CD4-positive, CD25-positive, alpha-beta regulatory T cell (primary cell): ENCODE measurements at regions not wholly inside any gene's neighbourhood (a gene's known extent, or its start where the extent isn't known, plus 50 kb on each side); places are given as distances from the start of the nearest gene placed in this dataset.

Experiments used
- ATAC-seq, 2 donors: fragments of 150-1000 bp; cut with Tn5 transposase; one replicate each; pipeline ENCODE4 v1.10.0; 2021; ENCODE audit warnings: low read depth in 2 of 2, moderate number of reproducible peaks in 2 of 2, moderate library complexity in 1 of 2
- DNase-seq, 3 donors: peaks; one replicate each; pipeline versions ENCODE4 v3.0.0 to v3.0.0-alpha.2; 2012 to 2022; ENCODE audit warnings: mixed read lengths in 1 of 3
- H3K27ac ChIP-seq: one replicate; pipeline ENCODE4 v1.7.0; 2013; ENCODE audit warnings: mild to moderate bottlenecking, low read length; ENCODE audit not compliant: insufficient read depth, poor library complexity, severe bottlenecking
- H3K27me3 ChIP-seq: one replicate; pipeline ENCODE4 v1.7.0; 2013; ENCODE audit warnings: low read length; ENCODE audit not compliant: control insufficient read depth, insufficient read depth
- H3K36me3 ChIP-seq: one replicate; pipeline ENCODE4 v1.7.0; 2013; ENCODE audit warnings: mild to moderate bottlenecking, low read length, moderate library complexity; ENCODE audit not compliant: control insufficient read depth, insufficient read depth
- H3K4me1 ChIP-seq: 2 replicates; pipeline ENCODE4 v1.7.0; 2013; ENCODE audit warnings: mild to moderate bottlenecking, low read length; ENCODE audit not compliant: insufficient read depth, control insufficient read depth, poor library complexity, severe bottlenecking
- H3K4me3 ChIP-seq: one replicate; pipeline ENCODE4 v1.7.0; 2013; ENCODE audit warnings: low read depth, mild to moderate bottlenecking, low read length, moderate library complexity
- H3K9me3 ChIP-seq, 2 experiments: 1 replicate in 1 of 2; 2 replicates in 1 of 2; pipeline ENCODE4 v1.7.0; 2013; ENCODE audit warnings: low read length in 2 of 2, mild to moderate bottlenecking in 1 of 2, moderate library complexity in 1 of 2; ENCODE audit not compliant: control insufficient read depth in 2 of 2
- H3K27ac Mint-ChIP-seq, 3 donors: one replicate each; pipeline ENCODE4 v1.8.0; 2020 to 2022; ENCODE audit warnings: mild to moderate bottlenecking in 3 of 3, mixed read lengths in 3 of 3, moderate library complexity in 2 of 3
- H3K27me3 Mint-ChIP-seq: one replicate; pipeline ENCODE4 v1.8.0; 2022; ENCODE audit warnings: mild to moderate bottlenecking, mixed read lengths
- H3K36me3 Mint-ChIP-seq: one replicate; pipeline ENCODE4 v1.8.0; 2020; ENCODE audit warnings: mixed read lengths
- H3K4me1 Mint-ChIP-seq, 4 donors: one replicate each; pipeline ENCODE4 v1.8.0; 2020 to 2022; ENCODE audit warnings: mixed read lengths in 4 of 4, mild to moderate bottlenecking in 1 of 4
- H3K4me3 Mint-ChIP-seq, 4 donors: one replicate each; pipeline ENCODE4 v1.8.0; 2020 to 2022; ENCODE audit warnings: mild to moderate bottlenecking in 4 of 4, mixed read lengths in 4 of 4, moderate library complexity in 3 of 4
- H3K9me3 Mint-ChIP-seq, 7 donors: one replicate each; pipeline ENCODE4 v1.8.0; 2020 to 2022; ENCODE audit warnings: mixed read lengths in 7 of 7, mild to moderate bottlenecking in 3 of 7, moderate library complexity in 2 of 7

- H3K36me3 Mint-ChIP-seq: peaks cover 3% of the 10 kb centered on the region
- H3K27me3 ChIP-seq: no peaks in the 10 kb centered on the region
- H3K27ac ChIP-seq: no peak overlapping the region
- H3K27me3 Mint-ChIP-seq: peaks cover 34% of the 10 kb centered on the region
- DNase-seq: no peak
- no peaks in the 10 kb centered on the region for H3K36me3 ChIP-seq
- no peak overlapping the region for H3K4me3 Mint-ChIP-seq
- no peaks in the 10 kb centered on the region for H3K4me1 ChIP-seq
- H3K9me3 Mint-ChIP-seq: peaks cover 0 to 2% (median 0%) of the 10 kb centered on the region in 7 donors
- H3K4me3 ChIP-seq: no peak overlapping the region
- no peaks in the 10 kb centered on the region for H3K9me3 ChIP-seq
- H3K4me1 Mint-ChIP-seq: peaks cover 0 to 4% (median 0%) of the 10 kb centered on the region in 4 donors
- no peak for ATAC-seq
- H3K27ac Mint-ChIP-seq: no peak overlapping the region
Observed at GRCh38 chr15:93167291-93167690, 78.3 kb upstream of the RGMA start.

GRCh38 chr15:93166675-93167074, 77.7 kb upstream of the RGMA start:
- H3K4me3 ChIP-seq: no peak overlapping the region
- no peaks in the 10 kb centered on the region for H3K27me3 ChIP-seq
- Mint-ChIP-seq H3K27ac (no peak overlapping the region), H3K36me3 (peaks cover 3% of the 10 kb centered on the region), H3K27me3 (peaks cover 34% of the 10 kb centered on the region), H3K4me3 (no peak overlapping the region), H3K9me3 (peaks cover 0 to 2% (median 0%) of the 10 kb centered on the region in 7 donors), H3K4me1 (peaks cover 0 to 4% (median 0%) of the 10 kb centered on the region in 4 donors)
- H3K4me1 ChIP-seq: no peaks in the 10 kb centered on the region
- H3K27ac ChIP-seq: no peak overlapping the region
- no peaks in the 10 kb centered on the region for H3K9me3 ChIP-seq
- ATAC-seq (no peak), DNase-seq (no peak)
- no peaks in the 10 kb centered on the region for H3K36me3 ChIP-seq

GRCh38 chr15:93165734-93166470, 76.9 kb upstream of the RGMA start:
- H3K27ac ChIP-seq: no peak overlapping the region
- H3K27ac Mint-ChIP-seq: no peak overlapping the region
- H3K9me3 ChIP-seq: no peaks in the 10 kb centered on the region
- no peak overlapping the region for H3K4me3 ChIP-seq
- H3K4me3 Mint-ChIP-seq: no peak overlapping the region
- ATAC-seq (no peak), DNase-seq (no peak)
- no peaks in the 10 kb centered on the region for H3K27me3 ChIP-seq
- H3K9me3 Mint-ChIP-seq: no peaks in the 10 kb centered on the region
- peaks cover 28% of the 10 kb centered on the region for H3K27me3 Mint-ChIP-seq
- H3K36me3 ChIP-seq: no peaks in the 10 kb centered on the region
- peaks cover 0 to 4% (median 0%) of the 10 kb centered on the region in 4 donors for H3K4me1 Mint-ChIP-seq
- no peaks in the 10 kb centered on the region for H3K4me1 ChIP-seq
- peaks cover 3% of the 10 kb centered on the region for H3K36me3 Mint-ChIP-seq

GRCh38 chr15:93164409-93164808, 75.4 kb upstream of the RGMA start:
- Mint-ChIP-seq H3K4me1 (peaks cover 0 to 4% (median 2%) of the 10 kb centered on the region in 4 donors), H3K4me3 (no peak overlapping the region), H3K9me3 (no peaks in the 10 kb centered on the region), H3K36me3 (peaks cover 3% of the 10 kb centered on the region), H3K27ac (no peak overlapping the region), H3K27me3 (peaks cover 32% of the 10 kb centered on the region)
- no peaks in the 10 kb centered on the region for H3K36me3 ChIP-seq
- no peak overlapping the region for H3K4me3 ChIP-seq
- no peaks in the 10 kb centered on the region for H3K9me3 ChIP-seq
- H3K4me1 ChIP-seq: no peaks in the 10 kb centered on the region
- ATAC-seq: no peak
- H3K27me3 ChIP-seq: no peaks in the 10 kb centered on the region
- DNase-seq: no peak
- H3K27ac ChIP-seq: no peak overlapping the region

GRCh38 chr15:93162560-93162959, 73.5 kb upstream of the RGMA start:
- Mint-ChIP-seq H3K27ac (no peak overlapping the region), H3K9me3 (no peaks in the 10 kb centered on the region), H3K36me3 (peaks cover 3% of the 10 kb centered on the region), H3K4me3 (no peak overlapping the region), H3K4me1 (peaks cover 0 to 4% (median 2%) of the 10 kb centered on the region in 4 donors), H3K27me3 (peaks cover 24% of the 10 kb centered on the region)
- Histone ChIP-seq H3K36me3 (no peaks in the 10 kb centered on the region), H3K27ac (no peak overlapping the region), H3K4me1 (no peaks in the 10 kb centered on the region), H3K27me3 (no peaks in the 10 kb centered on the region), H3K4me3 (no peak overlapping the region), H3K9me3 (no peaks in the 10 kb centered on the region)
- DNase-seq: no peak
- no peak for ATAC-seq

- Histone ChIP-seq H3K27ac (no peak overlapping the region), H3K4me1 (no peaks in the 10 kb centered on the region), H3K36me3 (no peaks in the 10 kb centered on the region), H3K9me3 (peaks cover 0 to 3% of the 10 kb centered on the region in 2 experiments), H3K27me3 (no peaks in the 10 kb centered on the region), H3K4me3 (no peak overlapping the region)
- DNase-seq: no peak
- peaks cover 0 to 4% (median 2%) of the 10 kb centered on the region in 4 donors for H3K4me1 Mint-ChIP-seq
- peaks cover 3% of the 10 kb centered on the region for H3K36me3 Mint-ChIP-seq
- no peak for ATAC-seq
- no peak overlapping the region for H3K4me3 Mint-ChIP-seq
- H3K27me3 Mint-ChIP-seq: peaks cover 26% of the 10 kb centered on the region
- no peak overlapping the region for H3K27ac Mint-ChIP-seq
- H3K9me3 Mint-ChIP-seq: peaks cover 0 to 6% (median 0%) of the 10 kb centered on the region in 7 donors
Observed at GRCh38 chr15:93159930-93160329, 70.9 kb upstream of the RGMA start.

- Histone ChIP-seq H3K9me3 (peaks cover 0 to 3% of the 10 kb centered on the region in 2 experiments), H3K27me3 (no peaks in the 10 kb centered on the region), H3K4me1 (no peaks in the 10 kb centered on the region), H3K4me3 (no peak overlapping the region), H3K36me3 (no peaks in the 10 kb centered on the region), H3K27ac (no peak overlapping the region)
- H3K27me3 Mint-ChIP-seq: peaks cover 20% of the 10 kb centered on the region
- no peak for ATAC-seq
- H3K9me3 Mint-ChIP-seq: peaks cover 0 to 6% (median 0%) of the 10 kb centered on the region in 7 donors
- no peak for DNase-seq
- no peak overlapping the region for H3K27ac Mint-ChIP-seq
- H3K36me3 Mint-ChIP-seq: peaks cover 3% of the 10 kb centered on the region
- H3K4me1 Mint-ChIP-seq: peaks cover 0 to 4% (median 0%) of the 10 kb centered on the region in 4 donors
- H3K4me3 Mint-ChIP-seq: no peak overlapping the region
Observed at GRCh38 chr15:93158097-93158900, 69.3 kb upstream of the RGMA start.
